NCI-H2227 (cell line): ENCODE measurements at regions not wholly inside any gene's neighbourhood (a gene's known extent, or its start where the extent isn't known, plus 50 kb on each side); places are given as distances from the start of the nearest gene placed in this dataset.
"Not testable (repeated sequence)": the region's sequence is repeated elsewhere in the genome, so short reads cannot be mapped to it uniquely, and the experiment has no call there.

ENCODE experiments used
- DNase-seq: peaks from one replicate; lab custom pipeline; 2025; ENCODE audit not compliant: unreplicated experiment; lab: John Stamatoyannopoulos, UW

- no peak for DNase-seq
Observed at GRCh38 chr22:17318817-17319216, 50.4 kb upstream of the CECR2 start.

DNA sequence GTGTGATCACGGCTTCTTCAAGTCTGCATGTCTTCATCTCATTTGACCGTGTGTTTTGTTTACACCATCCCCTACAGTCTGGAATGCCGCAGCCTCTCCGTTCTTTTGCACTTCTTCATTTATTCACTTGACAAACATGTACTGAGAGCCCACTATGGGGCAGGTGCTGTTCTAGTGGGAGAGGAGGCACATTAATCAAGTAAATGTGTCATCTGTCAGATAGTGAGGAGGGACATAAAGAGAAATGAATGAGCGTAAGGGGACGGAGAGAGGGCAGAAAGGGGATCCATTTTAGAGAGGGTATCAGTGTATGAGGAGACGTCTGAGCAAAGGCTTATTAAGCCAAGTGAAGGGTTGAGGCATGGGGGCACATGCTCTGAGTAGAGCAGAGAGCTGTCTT, 54.0 kb upstream of the CECR2 start:
- no peak for DNase-seq

DNA sequence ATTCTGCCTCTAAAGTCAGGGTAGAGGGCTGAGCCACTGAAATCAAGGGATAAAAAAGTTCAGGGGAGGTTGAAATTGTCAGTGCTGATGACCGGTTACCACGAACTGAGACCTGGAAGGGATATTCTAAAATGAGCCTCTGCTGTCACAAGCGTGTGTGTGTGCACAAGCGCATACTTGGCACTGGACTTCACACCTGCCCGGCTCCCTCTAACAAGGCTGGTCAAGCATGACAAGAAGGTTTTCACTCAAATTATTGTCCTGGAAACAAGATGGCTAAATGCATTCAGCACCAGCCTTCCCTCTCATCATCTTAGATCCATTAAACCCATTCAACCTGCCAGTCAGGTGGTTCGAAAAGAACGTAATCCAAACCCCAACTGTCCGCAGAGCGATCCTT, 54.8 kb upstream of the CECR2 start:
- DNase-seq, result no peak

- DNase-seq, result no peak
Observed at GRCh38 chr22:17313626-17314025, 55.6 kb upstream of the CECR2 start.

DNA sequence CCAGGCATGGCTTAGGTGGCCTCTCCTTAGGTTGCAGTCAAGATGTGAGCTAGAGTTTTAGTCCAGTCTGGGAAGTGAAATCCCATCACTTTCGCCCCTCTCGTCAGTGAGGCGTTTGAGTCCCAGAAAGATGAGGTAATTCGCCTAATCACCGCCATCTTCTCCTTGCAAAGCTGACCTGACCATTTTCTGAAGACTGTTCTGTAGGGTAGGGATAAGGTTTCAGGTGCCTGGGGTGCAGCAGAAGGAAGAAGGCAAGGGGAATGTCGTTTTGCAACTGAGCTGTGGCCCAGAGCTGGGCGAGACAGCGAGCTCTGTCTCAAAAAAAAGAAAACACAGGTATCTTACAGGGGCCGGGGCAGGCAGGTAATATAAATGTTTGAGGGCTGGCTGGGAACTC, 61.7 kb upstream of the CECR2 start:
- DNase-seq, result no peak

GRCh38 chr22:17305076-17305475, 64.2 kb upstream of the CECR2 start:
- DNase-seq, result no peak

GRCh38 chr22:17303840-17304779, 65.2 kb upstream of the CECR2 start:
- DNase-seq, result no peak

DNA sequence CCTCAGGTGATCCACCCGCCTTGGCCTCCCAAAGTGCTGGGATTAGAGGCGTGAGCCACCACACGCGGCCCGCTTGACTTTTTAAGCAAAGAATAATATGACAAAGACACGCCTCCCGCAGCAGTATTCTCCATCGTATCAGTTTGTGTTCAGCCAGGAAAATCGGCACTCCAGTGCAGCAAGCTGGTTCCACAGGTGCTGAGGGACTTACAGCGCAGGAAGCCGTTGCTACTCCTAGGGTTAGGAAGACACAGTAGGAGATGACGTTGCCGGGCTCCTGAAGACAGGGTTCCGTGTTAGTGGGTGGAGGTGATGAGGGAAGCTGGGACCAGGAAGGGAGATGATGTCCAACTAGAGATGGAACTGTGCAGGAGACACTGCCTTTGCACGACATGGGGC, 65.8 kb upstream of the CECR2 start:
- DNase-seq, result no peak

DNA sequence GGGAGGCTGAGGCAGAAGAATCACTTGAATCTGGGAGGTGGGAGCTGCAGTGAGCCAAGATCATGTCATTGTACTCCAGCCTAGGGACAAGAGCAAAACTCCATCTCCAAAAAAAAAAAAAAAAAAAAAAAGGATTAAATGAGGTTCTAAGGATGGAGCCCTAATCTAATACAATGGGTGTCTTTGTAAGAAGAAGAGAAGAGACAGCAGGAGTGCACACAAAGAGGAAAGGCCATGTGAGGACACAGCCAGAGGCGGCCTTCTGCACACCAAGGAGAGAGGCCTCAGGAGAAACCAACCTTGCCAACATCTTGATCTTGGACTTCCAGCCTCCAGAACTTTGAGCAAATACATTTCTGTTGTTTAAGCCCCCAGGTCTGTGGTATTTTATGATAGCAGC, 66.6 kb upstream of the CECR2 start:
- DNase-seq, result no peak

- no peak for DNase-seq
Observed at GRCh38 chr22:17300926-17301325, 68.3 kb upstream of the CECR2 start.

- DNase-seq, result not testable (repeated sequence)
Observed at GRCh38 chr22:17298805-17299502, 70.3 kb upstream of the CECR2 start.

DNA sequence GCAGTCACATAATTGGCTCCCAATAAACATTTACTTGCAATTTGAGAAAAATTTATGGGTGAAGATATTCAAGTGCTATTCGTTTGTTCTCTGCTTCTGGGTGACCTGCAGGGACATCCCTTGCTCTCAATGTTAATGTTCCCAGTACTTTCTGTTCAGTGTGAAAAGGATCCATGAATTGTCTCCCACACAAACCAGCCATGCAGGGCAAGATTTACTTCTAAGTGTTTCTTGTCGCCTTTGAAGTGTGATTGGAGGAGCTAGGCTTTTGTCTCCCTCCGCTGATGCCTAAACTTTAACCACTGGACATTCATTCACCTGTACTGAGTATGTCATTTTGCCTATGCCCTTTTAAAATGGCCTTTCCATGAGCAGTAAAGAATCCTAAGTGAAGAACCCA, 66.4 kb upstream of the ADA2 start:
- DNase-seq, result no peak

DNA sequence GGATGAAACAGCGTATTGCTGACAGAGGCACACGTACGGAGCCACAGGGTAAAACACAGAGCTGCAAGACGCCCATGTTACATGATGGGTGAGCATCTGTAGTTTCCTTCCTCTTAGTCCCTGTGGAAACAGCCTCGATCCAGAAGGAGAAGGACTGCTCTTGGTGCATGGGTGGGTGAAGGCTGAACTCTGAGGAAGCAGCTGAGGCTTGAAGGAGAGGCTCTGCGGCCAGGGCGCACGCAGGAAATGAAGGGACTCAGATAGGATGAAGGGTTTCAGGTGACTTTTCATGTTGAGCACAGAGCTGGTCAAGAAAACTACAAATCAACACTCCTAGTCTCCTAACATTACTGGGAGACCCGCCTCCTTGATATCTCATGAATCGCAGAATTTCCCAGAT, 65.7 kb upstream of the ADA2 start:
- no peak for DNase-seq

- no peak for DNase-seq
Observed at GRCh38 chr22:17284466-17284865, 65.2 kb upstream of the ADA2 start.

GRCh38 chr22:17283865-17284264, 64.6 kb upstream of the ADA2 start:
- not testable (repeated sequence) for DNase-seq

DNA sequence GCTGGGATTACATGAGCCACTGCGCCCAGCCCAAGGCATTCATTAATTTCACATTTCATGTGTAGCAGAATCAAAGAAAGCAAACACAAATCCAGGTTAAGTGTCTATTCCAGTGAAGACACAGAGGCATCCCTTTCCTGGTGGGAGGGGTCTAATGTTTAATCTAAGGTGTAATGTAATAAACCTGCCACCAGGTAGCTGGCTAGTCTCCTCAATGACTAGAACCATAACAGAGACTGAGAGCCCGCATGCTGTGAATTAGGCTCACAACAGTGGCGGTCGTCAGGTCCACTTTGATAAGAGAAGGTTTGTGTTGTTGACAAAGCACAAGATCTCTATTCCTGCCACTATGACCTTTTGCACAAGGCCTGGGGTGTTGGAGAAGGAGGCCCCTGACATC, 64.2 kb upstream of the ADA2 start:
- DNase-seq, result no peak

DNA sequence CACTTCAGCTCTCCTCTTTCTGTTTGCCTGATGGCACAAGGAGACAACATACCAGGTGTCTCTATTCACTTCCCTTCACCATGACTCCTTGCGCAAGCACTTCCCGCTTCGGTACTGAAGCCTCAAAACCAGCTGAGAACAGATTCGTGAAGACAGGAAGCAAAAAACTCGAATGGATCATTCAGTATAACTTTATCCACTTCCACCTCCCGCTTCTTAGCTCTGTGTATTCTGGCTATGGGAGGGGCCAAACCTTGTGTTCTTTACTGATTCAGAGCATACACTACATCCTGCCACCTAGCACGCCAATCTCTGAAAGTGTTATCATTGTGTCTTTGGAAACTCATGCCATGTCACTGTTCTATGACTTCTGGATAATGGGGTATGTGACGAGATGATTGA, 62.2 kb upstream of the ADA2 start:
- no peak for DNase-seq

DNA sequence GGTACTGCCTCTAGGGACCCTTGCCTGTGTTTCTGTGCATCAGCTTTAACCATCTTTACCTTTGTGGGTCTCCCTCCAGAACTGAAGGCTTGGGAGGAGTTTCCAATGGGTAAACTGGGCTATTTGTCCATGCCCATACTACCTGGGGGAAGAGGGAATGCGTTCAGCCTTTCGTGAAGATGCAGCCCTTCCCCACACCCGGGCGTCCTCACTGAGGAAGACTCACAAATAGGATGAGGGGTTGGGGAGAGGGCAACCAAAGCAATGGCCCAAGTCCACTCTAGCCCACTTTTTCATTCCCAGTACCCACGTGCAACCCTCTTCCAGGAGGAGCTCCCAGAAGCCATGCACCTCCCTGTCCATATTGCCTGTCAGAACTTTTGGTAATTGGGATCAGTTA, 61.8 kb upstream of the ADA2 start:
- DNase-seq, result no peak

DNA sequence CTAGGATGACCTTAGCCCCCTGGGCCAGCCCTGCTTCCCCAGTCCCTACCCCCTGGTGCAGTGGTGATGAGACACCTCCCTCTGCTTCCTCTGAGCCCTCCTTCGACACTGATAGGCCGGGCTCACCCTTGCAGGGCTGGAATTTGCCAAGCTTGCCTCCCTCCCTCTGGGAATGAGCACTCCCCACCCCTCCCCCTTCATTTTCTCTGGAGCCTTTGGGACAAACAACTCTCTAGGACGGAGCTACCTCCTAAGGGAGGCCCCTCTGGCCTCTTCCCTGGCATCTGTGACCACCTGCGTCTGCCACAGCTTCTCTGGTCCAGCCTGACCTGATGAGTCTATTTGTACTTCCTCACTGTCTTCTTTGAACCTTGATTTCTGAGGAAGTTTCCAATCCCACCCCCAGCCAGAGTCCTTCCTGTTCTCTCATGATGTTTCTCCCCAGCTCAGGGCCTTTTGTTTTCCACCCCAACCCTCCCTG, 53.3 kb upstream of the ADA2 start:
- DNase-seq, result peak; percentile 21

GRCh38 chr22:17271711-17272451, 52.6 kb upstream of the ADA2 start:
- no peak for DNase-seq

DNA sequence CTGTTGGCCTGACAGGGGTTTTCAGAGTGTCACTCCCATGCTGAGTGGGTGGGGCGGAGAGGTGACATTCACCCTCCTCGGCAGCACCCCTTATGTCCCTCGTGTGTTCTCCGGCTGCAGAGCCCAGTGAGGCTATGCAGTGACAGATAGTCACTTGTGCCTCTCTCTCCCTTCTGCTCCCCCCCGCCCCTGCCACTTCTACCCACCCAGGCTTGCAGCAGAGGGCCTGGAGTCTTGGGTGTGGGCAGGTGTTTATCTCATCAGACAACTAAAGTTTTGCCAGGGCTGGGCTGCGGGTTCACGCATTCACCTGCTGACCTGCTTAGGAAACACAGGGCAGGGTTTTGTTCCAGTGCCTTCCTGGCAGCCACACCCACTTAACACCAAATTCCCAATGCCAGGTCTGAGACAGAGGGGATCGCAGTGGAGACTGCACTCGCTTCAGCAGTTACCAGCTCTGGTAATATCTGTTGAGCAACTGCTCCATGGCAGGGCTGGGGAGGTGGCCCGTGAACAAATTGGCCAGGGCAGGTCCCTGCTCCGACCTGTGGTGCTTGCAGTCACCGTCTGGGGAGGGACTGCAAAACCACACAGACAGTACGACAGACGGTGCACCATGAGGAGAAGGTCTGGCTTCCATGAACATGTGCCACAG, 50.5 kb upstream of the ADA2 start:
- DNase-seq, result peak; percentile 29
